Skeletal muscle cell (primary cell): ENCODE measurements at regions not wholly inside any gene's neighbourhood (a gene's known extent, or its start where the extent isn't known, plus 50 kb on each side); places are given as distances from the start of the nearest gene placed in this dataset.
"Not testable (repeated sequence)": the region's sequence is repeated elsewhere in the genome, so short reads cannot be mapped to it uniquely, and the experiment has no call there.

ENCODE experiments used
- DNase-seq: peaks from one replicate; pipeline ENCODE4 v3.0.0-alpha.2; 2010; ENCODE audit warnings: low read depth
- H3K4me3 ChIP-seq: 2 replicates; pipeline ENCODE4 v1.5.1; 2011; ENCODE audit warnings: low read depth, mild to moderate bottlenecking, control low read depth, low read length, moderate library complexity

DNA sequence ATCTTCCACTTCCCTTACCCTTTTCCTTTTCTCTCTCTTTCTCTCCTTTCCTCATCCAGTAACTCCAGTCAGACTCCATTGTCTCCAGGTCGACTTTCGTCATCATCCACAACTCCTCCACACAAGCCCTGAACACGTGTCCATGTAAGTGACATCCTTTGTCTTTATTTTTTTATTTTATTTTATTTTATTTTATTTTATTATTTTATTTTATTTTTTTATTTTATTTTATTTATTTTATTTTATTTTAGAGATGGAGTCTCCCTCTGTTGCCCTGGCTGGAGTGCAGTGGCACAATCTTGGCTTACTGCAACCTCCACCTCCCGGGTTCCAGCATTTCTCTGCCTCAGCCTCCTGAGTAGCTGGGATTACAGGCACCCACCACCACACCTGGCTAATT lies 80.1 kb upstream of the VKORC1L1 start:
- not testable (repeated sequence) for H3K4me3 ChIP-seq, DNase-seq

DNA sequence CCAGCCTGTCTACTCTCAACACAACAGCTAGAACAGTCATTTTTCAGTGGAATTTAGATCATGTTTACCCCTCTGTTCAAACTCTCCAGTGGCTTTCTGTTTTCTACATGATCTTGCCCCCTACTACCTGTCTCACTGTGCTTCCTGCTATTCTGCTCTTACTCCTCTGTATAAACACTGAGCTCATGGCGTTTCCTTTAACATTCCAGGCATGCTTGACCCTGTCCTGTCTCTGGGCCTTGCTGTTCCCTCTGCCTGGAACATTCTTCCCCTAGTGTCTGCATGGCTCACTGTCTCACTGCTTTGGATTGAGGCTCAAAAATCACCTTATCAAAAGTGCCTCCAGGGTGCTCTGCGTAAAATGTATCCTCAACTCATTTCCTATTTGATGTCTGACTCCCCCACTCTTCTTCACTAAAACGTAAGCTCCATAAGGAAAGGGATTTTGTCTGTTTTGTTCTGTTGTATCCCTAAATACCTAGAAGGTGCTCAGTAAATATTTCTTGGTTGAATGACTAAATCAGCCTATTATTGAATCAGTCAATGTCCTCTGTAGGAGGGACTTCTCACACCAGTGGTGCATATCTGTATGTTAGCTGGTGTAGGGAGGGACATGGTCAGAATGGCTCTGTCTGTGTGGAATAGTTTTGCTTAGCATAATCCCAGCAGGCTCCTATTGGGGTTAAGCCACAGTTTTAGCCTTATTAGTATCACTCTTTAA lies 78.0 kb upstream of the VKORC1L1 start:
- DNase-seq, H3K4me3 ChIP-seq: not testable (repeated sequence)

DNA sequence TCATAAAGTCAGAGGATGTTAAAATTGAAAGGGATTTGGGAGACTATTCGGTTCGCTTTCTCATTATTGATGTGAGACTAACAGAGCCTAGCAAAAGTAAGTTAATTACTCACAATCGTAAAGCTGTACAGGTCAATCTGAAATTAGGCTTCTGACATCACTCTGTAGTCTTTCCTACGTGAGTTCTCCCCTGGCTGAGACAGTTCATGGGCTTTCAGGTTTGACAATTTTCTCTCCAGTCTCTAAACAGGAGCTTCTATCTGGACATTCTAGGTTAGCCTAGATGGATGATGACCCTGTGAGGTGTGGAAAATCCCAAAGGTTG lies 77.5 kb upstream of the VKORC1L1 start:
- DNase-seq, H3K4me3 ChIP-seq: not testable (repeated sequence)

DNA sequence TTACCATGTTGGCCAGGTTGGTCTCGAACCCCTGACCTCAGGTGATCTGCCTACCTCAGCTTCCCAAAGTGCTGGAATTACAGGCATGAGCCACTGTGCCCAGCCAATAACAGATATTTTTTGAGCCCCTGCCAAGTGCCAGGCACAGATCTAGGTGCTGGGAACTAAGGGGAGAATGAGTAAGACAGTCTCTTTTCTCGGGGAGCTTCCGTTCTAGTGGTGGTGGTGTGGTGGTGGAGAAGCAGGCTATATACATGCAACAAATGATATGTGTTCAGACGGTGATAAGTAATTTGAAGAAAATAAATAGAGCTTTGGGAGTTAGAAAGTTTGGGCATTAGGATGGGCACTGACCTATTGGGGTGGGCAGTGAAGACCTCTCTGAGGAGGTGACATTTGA lies 76.7 kb upstream of the VKORC1L1 start:
- no peak overlapping the region for H3K4me3 ChIP-seq
- no peak for DNase-seq

DNA sequence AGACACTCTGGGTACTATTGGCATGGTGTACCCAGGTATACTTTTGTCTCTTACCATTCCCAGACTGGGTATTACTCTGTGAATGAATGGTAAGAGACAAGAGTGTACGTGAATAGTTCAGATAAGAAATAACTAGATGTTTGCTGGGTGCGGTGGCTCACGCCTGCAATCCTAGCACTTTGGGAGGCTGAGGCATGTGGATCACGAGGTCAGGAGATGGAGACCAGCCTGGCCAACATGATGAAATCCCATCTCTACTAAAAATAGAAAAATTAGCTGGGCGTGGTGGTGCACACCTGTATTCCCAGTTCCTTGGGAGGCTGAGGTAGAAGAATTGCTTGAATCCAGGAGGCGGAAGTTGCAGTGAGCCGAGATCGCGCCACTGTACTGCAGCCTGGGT lies 75.8 kb upstream of the VKORC1L1 start:
- not testable (repeated sequence) for H3K4me3 ChIP-seq, DNase-seq

DNA sequence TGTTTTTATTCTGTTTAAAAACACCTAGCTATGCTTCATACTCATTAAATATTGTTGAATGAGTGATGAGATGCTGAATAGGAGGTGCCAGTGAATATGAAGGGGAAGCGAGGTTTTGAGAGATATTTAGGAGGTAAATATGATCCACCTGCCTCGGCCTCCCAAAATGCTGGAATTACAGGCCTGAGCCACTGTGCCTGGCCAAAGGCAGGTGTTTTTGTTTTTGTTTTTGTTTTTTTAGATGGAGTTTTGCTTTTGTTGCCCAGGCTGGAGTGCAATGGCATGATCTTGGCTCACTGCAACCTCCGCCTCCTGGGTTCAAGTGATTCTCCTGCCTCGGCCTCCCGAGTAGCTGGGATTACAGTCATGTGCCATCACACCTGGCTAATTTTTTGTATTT lies 75.3 kb upstream of the VKORC1L1 start:
- H3K4me3 ChIP-seq, DNase-seq: not testable (repeated sequence)

DNA sequence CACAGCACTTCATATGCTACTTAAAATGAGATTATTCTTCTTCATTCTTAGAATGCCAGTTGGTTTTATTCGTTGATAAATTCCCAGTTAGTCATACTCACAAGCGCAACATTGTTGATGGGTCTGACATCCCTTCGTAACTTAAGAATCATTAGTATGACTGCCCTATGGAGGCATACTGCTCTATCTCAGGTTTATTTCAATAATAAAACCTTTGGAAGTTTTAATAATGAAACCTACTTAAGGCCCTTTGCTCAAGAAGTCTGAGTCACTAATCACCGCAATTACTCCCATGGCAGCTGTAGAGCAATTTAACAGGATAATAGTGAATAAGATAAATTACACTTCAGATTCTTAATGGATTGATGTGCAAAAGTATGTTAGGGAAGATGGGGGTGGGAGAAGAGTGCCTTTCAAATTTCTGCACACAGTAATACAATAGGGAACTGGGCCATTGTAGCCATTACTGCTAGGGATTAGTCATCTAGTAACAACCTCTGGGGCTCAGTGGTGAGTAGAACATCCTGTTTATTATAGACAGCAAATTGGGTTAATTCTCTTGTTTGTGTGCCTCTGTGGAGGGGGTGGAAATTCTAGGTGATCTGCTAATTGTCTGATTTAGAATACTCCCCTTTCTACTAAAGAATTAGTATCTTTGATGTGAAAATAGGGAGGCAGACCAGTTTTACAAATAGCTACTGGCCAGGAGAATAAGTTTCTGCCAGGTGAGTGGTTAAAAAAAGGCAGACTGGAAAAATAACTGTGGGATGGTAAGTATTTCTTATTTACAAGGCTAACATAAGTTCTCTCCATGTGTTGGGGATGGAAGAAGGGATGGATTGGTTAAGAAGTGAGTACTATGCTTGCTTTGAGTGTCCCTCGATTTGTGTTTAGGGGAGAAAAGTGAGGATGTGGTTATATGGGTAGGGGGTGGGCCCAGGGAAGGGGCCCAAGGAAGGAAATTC lies 74.5 kb upstream of the VKORC1L1 start:
- DNase-seq = peak; percentile 46
- H3K4me3 ChIP-seq = no peak overlapping the region

DNA sequence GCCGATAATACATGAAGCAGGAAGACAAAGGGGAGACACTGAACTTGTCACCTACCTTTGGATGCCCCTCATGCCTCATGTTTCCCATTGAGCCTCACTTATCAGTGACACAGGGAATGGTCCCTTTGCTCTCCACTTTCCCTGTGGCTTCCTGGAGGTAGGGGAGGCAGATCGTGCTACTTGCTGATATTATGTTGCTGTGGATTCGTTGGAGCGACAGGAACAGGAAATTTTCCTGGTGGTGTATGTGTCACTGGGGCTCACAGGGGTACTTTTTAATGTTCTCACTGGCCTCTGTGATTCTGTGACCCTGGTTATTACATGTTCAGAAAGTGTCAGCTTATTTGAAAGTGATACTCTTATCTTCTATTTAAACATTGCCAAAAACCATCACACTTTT lies 72.7 kb upstream of the VKORC1L1 start:
- DNase-seq, H3K4me3 ChIP-seq: not testable (repeated sequence)

DNA sequence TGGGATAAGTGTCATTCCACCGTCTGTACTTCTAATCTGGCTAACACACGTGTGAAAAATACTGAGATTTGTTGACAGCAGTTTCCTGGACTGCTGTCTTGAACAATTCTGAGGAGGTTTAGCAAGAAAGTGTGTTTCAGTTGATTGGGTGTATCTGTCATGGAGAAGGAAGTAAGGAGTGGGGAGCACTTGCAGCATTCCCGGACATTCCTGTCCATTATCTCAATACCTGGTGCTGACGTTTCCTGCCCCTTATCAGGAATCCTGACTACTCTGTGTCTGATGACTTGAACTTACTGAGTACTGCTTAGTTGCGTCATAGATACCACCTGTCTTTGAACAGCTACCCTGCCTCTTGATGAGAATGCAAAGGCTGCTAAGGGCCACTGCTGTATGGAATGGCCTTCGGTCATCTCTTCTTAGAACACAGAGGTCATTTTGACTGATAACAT lies 72.0 kb upstream of the VKORC1L1 start:
- no peak for DNase-seq
- no peak overlapping the region for H3K4me3 ChIP-seq

DNA sequence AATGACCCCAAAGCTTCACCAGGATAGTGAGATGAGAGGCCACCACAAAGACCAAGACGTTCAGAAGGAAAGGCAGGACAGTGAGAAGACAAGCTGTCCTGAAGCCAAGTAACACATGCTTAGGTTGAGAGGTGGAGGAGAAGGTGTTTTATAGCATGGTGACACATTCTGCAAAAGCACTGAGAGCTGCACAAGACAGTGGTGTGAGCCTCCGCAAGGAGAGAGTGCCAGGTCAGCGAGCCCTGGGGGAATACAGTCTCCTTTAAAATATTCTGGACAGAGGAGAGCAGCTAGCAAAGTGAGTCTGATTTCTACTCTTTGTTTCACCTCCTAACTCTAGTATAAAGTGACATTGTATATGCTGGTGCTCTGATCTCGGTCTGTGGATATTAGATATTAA lies 68.0 kb upstream of the VKORC1L1 start:
- no peak overlapping the region for H3K4me3 ChIP-seq
- DNase-seq = no peak

DNA sequence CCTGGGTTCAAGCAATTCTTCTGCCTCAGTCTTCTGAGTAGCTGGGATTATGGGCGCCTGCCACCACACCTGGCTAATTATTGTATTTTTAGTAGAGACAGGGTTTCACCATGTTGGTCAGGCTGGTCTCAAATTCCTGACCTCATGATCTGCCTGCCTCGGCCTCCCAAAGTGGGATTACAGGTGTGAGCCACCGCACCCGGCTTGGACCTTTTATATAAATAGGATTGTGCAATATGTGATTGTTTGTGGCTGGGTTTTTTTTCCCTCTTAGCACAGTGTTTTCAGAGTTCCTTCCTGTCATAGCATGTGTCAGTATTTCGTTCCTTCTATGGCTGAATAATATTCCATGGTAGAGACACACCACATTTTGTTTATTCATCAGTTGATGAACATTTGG lies 65.8 kb upstream of the VKORC1L1 start:
- not testable (repeated sequence) for DNase-seq

DNA sequence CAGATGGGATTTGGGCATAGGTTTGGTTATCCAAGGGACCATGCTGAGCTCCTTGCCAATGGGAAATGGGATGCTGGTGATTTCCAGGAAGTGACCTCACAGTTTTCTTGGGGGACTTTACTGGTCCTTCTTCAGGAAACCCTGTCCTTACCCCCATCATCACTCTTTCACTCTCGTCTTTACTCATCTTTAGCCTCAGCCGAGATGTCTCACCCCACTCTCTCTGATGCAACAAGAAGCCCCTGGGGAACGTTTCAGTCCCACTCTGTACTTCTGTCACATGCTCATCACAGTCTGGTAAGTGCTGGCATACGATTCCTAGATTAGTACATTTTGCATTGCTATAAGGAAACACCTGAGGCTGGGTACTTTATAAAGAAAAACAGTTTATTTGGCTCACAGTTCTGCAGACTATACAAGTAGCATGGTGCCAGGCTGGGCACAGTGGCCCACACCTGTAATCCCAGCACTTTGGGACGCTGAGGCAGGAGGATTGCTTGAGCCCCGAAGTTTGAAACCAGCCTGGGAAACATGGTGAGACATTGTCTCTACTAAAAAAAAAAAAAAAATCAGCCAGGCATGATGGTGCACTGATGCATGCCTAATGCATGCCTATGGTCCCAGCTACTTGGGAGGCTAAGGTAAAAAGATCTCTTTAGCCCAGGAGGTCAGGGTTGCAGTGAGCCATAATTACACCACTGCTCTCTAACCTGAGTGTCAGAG lies 63.5 kb upstream of the VKORC1L1 start:
- DNase-seq = no peak
- no peak overlapping the region for H3K4me3 ChIP-seq

More for the DNA sequence above, 65.8 kb upstream of the VKORC1L1 start:
- H3K4me3 ChIP-seq = not testable (repeated sequence)

DNA sequence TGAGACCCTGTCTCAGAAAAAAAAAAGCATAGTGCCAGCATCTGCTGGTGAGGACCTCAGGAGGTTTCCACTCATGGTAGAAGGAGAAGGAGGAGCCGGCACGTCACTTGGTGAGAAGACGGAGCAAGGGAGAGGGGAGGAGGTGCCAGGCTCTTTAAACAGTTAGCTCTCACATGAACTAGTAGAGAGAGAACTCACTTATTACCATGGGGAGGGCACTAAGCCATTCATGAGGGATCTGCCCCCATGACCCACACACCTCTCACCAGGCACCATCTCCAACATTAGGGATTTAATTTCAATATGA lies 62.9 kb upstream of the VKORC1L1 start:
- no peak for DNase-seq

DNA sequence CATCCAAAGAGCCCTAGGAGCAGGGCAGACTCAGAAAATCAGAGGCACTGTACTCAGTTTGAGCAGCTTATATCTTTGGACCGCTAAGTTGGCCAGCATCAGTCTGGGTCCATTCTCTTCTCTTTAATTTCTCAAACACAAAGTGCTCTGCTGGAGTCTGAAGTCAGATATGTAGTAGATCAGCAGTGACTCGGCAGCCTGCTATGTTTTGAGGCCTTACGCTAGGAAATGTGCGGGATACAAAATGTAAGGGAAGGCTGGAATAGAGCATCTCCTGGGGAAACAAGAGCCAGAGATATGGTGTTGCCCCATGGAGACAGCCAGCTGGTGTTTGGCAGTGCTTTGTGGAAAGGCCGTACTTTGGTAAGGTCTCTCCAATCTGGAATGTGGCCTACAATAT lies 60.6 kb upstream of the VKORC1L1 start:
- peak; percentile 22 for DNase-seq

More for the DNA sequence above, 62.9 kb upstream of the VKORC1L1 start:
- no peak overlapping the region for H3K4me3 ChIP-seq

DNA sequence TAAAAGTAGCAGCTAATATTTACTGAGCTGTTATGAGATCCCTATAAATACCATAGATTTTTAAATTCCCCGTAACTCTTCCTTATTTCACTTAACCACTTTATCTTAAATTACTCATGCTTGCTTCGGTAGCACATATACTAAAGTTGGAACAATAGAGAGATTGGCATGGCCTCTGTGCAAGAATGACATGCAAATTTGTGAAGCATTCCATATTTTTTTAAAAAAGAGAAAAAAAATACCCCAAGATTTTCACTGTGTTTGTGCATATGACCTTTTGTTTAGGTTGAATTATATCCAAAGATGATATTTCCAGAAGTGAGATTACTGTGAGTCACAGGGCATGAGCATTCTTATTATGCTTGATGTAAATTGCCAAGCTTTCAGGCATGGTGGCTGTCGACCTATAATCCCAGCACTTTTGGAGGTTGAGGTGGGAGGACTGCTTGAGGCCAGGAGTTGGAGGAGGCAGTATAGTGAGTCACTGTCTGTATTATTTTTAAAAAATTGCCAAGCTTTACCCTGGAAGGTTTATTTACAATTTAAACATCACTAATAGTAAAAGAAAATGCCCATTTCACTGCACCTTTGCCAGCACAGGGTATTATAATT lies 58.2 kb upstream of the VKORC1L1 start:
- DNase-seq, H3K4me3 ChIP-seq: not testable (repeated sequence)

More for the DNA sequence above, 60.6 kb upstream of the VKORC1L1 start:
- no peak overlapping the region for H3K4me3 ChIP-seq

DNA sequence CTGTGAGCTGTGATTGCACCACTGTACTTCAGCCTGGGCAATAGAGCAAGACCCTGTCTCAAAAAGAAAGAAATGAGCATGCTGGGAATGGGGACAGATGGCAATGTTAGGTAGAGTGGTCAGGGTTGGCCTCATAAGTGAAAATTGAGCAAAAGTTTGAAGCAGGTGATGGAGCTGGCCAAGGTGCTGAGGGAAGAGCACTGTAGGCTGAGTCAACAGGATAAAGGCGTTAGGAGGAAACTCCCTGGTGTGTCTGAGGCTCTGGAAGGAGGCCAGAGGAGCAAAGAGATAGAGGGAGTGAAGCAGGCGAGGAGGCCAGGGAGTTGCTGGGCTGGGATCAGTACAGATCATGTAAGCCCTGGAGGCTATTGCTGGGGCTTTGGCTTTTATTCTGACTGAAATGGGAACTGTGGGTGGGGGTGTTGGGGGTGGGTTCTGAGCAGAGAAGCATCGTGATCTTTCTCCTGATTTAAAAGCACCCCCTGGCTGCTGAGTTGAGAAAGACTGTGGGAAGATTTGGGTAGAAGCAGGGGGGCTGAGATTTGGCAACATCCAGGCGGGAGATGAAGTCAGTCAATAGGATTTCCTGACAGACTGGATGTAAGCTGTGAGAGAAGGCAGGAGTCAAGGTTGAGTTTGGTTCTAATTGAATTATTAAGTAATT lies 52.5 kb upstream of the VKORC1L1 start:
- H3K4me3 ChIP-seq = no peak overlapping the region
- no peak for DNase-seq
